Stomach (tissue), 4 donors: ENCODE measurements at regions not wholly inside any gene's neighbourhood (a gene's known extent, or its start where the extent isn't known, plus 50 kb on each side); places are given as distances from the start of the nearest gene placed in this dataset.

Experiments
- CTCF ChIP-seq, 7 experiments: fragments of 450-650 bp in 4 of 7; fragments of 200-600 bp in 3 of 7; sonication (generic) in 3 of 7; IDR thresholded peaks; one replicate each; pipeline ENCODE4 v1.5.1; 2016 to 2019; ENCODE audit warnings: antibody characterized with exemption in 7 of 7, control low read depth in 2 of 7, mild to moderate bottlenecking in 1 of 7
- POLR2AphosphoS5 ChIP-seq, 3 donors: sonication (generic); formaldehyde crosslinking; IDR thresholded peaks; one replicate each; pipeline ENCODE4 v1.6.1; 2016; ENCODE audit warnings: antibody characterized with exemption in 3 of 3

GRCh38 chr2:120653046-120653445 lies 82.6 kb upstream of the GLI2 start:
- TF ChIP-seq POLR2AphosphoS5 (IDR thresholded peaks at IDR 0.05) (no peak), CTCF (IDR thresholded peaks at IDR 0.05) (no peak)
